Loucy (cell line): ENCODE measurements at regions not wholly inside any gene's neighbourhood (a gene's known extent, or its start where the extent isn't known, plus 50 kb on each side); places are given as distances from the start of the nearest gene placed in this dataset.
"Not testable (repeated sequence)": the region's sequence is repeated elsewhere in the genome, so short reads cannot be mapped to it uniquely, and the experiment has no call there.

Experiments used
- H2AFZ ChIP-seq: fragments of 200-600 bp; sonication (generic); 2 replicates; pipeline ENCODE4 v1.6.0; 2016; ENCODE audit warnings: antibody characterized with exemption, mild to moderate bottlenecking, low read length, moderate library complexity
- H3F3A ChIP-seq: fragments of 200-600 bp; 2 replicates; pipeline ENCODE4 v1.6.0; 2016; ENCODE audit warnings: antibody characterized with exemption, low read depth, mild to moderate bottlenecking
- H3K27me3 ChIP-seq: fragments of 200-600 bp; sonication (generic); 2 replicates; pipeline ENCODE4 v1.6.1; 2014; ENCODE audit warnings: low read length, mild to moderate bottlenecking; ENCODE audit not compliant: insufficient read depth, poor library complexity, severe bottlenecking
- H3K36me3 ChIP-seq: fragments of 200-600 bp; sonication (generic); 2 replicates; pipeline ENCODE4 v1.6.1; 2016; ENCODE audit warnings: low read length; ENCODE audit not compliant: insufficient read depth
- H3K4me1 ChIP-seq: fragments of 200-600 bp; sonication (generic); 2 replicates; pipeline ENCODE4 v1.5.1; 2014; ENCODE audit warnings: low read length, mild to moderate bottlenecking; ENCODE audit not compliant: insufficient read depth, poor library complexity, severe bottlenecking
- H3K4me2 ChIP-seq: fragments of 200-600 bp; sonication (generic); 2 replicates; pipeline ENCODE4 v1.6.0; 2014; ENCODE audit warnings: antibody characterized with exemption, low read length, low read depth, mild to moderate bottlenecking; ENCODE audit not compliant: poor library complexity, severe bottlenecking
- H3K4me3 ChIP-seq: fragments of 200-600 bp; sonication (generic); 2 replicates; pipeline ENCODE4 v1.5.1; 2014; ENCODE audit warnings: low read length, mild to moderate bottlenecking, mixed read lengths; ENCODE audit not compliant: poor library complexity, severe bottlenecking
- H3K79me2 ChIP-seq: fragments of 200-600 bp; sonication (generic); 2 replicates; pipeline ENCODE4 v1.6.1; 2014; ENCODE audit warnings: low read length; ENCODE audit not compliant: insufficient read depth
- H3K9ac ChIP-seq: fragments of 200-600 bp; sonication (generic); 2 replicates; pipeline ENCODE4 v1.6.0; 2014; ENCODE audit warnings: mild to moderate bottlenecking, low read depth, low read length, moderate library complexity; ENCODE audit not compliant: poor library complexity, severe bottlenecking
- H3K9me2 ChIP-seq: fragments of 200-600 bp; sonication (generic); replicated peaks from 2 replicates; pipeline ENCODE4 v1.6.1; 2016; ENCODE audit warnings: low read depth, low read length, mixed read lengths
- H3K9me3 ChIP-seq: fragments of 200-600 bp; sonication (generic); 2 replicates; pipeline ENCODE4 v1.6.1; 2014; ENCODE audit warnings: mild to moderate bottlenecking, antibody characterized with exemption, low read length, low read depth; ENCODE audit not compliant: insufficient read depth
- H4K20me1 ChIP-seq: fragments of 200-600 bp; sonication (generic); 2 replicates; pipeline ENCODE4 v1.6.0; 2014; ENCODE audit warnings: antibody characterized with exemption, low read length, mild to moderate bottlenecking; ENCODE audit not compliant: insufficient read depth, poor library complexity, severe bottlenecking
- CTCF ChIP-seq: fragments of 200-600 bp; sonication (generic); conservative IDR thresholded peaks from 2 replicates; pipeline ENCODE4 v1.5.1; 2014; ENCODE audit warnings: mild to moderate bottlenecking, antibody characterized with exemption, low read length
- EZH2phosphoT487 ChIP-seq: fragments of 200-600 bp; IDR thresholded peaks from 2 replicates; pipeline ENCODE4 v1.6.1; 2018; ENCODE audit warnings: antibody characterized with exemption, mild to moderate bottlenecking, moderate library complexity, borderline replicate concordance

- H3K4me3 ChIP-seq, H3K79me2 ChIP-seq, H3K36me3 ChIP-seq, H3K9me3 ChIP-seq, H3K27me3 ChIP-seq, H4K20me1 ChIP-seq, H3K9ac ChIP-seq, H3K9me2 ChIP-seq, H3F3A ChIP-seq, H3K4me1 ChIP-seq, H3K4me2 ChIP-seq, H2AFZ ChIP-seq: not testable (repeated sequence)
Observed at GRCh38 chrX:35221391-35221790, 278.8 kb downstream of the FAM47B start.

GRCh38 chrX:35244088-35244741 is 301.6 kb downstream of the FAM47B start:
- Histone ChIP-seq H3K4me2 (no peak overlapping the region), H3K79me2 (no peaks in the 10 kb centered on the region), H3K9me3 (no peaks in the 10 kb centered on the region), H3K36me3 (no peaks in the 10 kb centered on the region), H3F3A (no peaks in the 10 kb centered on the region), H3K4me1 (no peaks in the 10 kb centered on the region), H3K27me3 (no peaks in the 10 kb centered on the region), H3K9ac (no peak overlapping the region), H3K9me2 (no peaks in the 10 kb centered on the region), H2AFZ (no peak overlapping the region), H4K20me1 (no peaks in the 10 kb centered on the region), H3K4me3 (no peak overlapping the region)
- no peak for TF ChIP-seq EZH2phosphoT487
- no peak for TF ChIP-seq CTCF

GRCh38 chrX:35244796-35245508 is 302.4 kb downstream of the FAM47B start:
- H3K36me3 ChIP-seq: no peaks in the 10 kb centered on the region
- H3K4me2 ChIP-seq: no peak overlapping the region
- no peaks in the 10 kb centered on the region for H3K9me3 ChIP-seq
- H4K20me1 ChIP-seq: no peaks in the 10 kb centered on the region
- TF ChIP-seq CTCF: no peak
- no peak for TF ChIP-seq EZH2phosphoT487
- no peaks in the 10 kb centered on the region for H3K4me1 ChIP-seq
- no peaks in the 10 kb centered on the region for H3K9me2 ChIP-seq
- no peaks in the 10 kb centered on the region for H3F3A ChIP-seq
- H3K9ac ChIP-seq: no peak overlapping the region
- no peak overlapping the region for H3K4me3 ChIP-seq
- H3K79me2 ChIP-seq: no peaks in the 10 kb centered on the region
- no peaks in the 10 kb centered on the region for H3K27me3 ChIP-seq
- no peak overlapping the region for H2AFZ ChIP-seq

- Histone ChIP-seq H4K20me1 (no peaks in the 10 kb centered on the region), H2AFZ (no peak overlapping the region), H3K9me2 (no peaks in the 10 kb centered on the region), H3K27me3 (no peaks in the 10 kb centered on the region), H3K4me3 (no peak overlapping the region), H3K4me1 (no peaks in the 10 kb centered on the region), H3F3A (no peaks in the 10 kb centered on the region), H3K9ac (no peak overlapping the region), H3K36me3 (no peaks in the 10 kb centered on the region), H3K4me2 (no peak overlapping the region), H3K9me3 (no peaks in the 10 kb centered on the region), H3K79me2 (no peaks in the 10 kb centered on the region)
- TF ChIP-seq EZH2phosphoT487 (no peak), CTCF (no peak)
Observed at GRCh38 chrX:35251226-35251625, 308.6 kb downstream of the FAM47B start.
